HepG2 (cell line): ENCODE measurements at regions not wholly inside any gene's neighbourhood (a gene's known extent, or its start where the extent isn't known, plus 50 kb on each side); places are given as distances from the start of the nearest gene placed in this dataset.

Experiments
- ATAC-seq: fragments of 200-7000 bp; cut with Tn5 transposase; 3 replicates; pipeline ENCODE4 v1.9.1; 2020; ENCODE audit warnings: mild to moderate bottlenecking, moderate library complexity
- BruUV-seq: library from RNA; stranded (reverse); fragments of 400-500 nt; replicated peaks from 2 replicates; lab custom pipeline; 2021; lab: Mats Ljungman, UMichigan
- CTCF ChIA-PET: fragments of 300-600 bp; formaldehyde crosslinking; extraction: SDS; loops from one replicate; lab custom pipeline; 2021; ENCODE audit warnings: low total read pairs, inconsistent platforms, low intra/inter-chr PET ratio; lab: Yijun Ruan, JAX
- POLR2A ChIA-PET: fragments of 350-600 bp; sonication (Branson Sonifier 250); formaldehyde crosslinking; loops from one replicate; lab custom pipeline; 2020; ENCODE audit warnings: antibody characterized with exemption, inconsistent platforms; lab: Yijun Ruan, JAX
- DNase-seq: peaks from one replicate; pipeline ENCODE4 v3.0.0-alpha.2; 2015; ENCODE audit warnings: low spot score
- FAIRE-seq: peaks from 3 replicates; lab custom pipeline; 2011; peaks lifted over from hg19 to GRCh38; lab: Jason Lieb, UNC
- H2AFZ ChIP-seq: one replicate; pipeline ENCODE4 v1.6.1; 2011; ENCODE audit warnings: low read length, inconsistent platforms
- H3K27ac ChIP-seq: fragments of 300-600 bp; 3 replicates; pipeline ENCODE4 v1.8.0; 2011; ENCODE audit warnings: mixed run types, mild to moderate bottlenecking, mixed read lengths, low read length, inconsistent platforms; ENCODE audit not compliant: insufficient read depth; ENCODE audit errors: extremely low read length
- H3K27me3 ChIP-seq, 2 experiments: fragments of 200-600 bp in 1 of 2; 2 replicates in 1 of 2; 3 replicates in 1 of 2; pipeline versions ENCODE4 v1.6.0 to v1.8.0; 2011; ENCODE audit warnings: low read length in 2 of 2, mild to moderate bottlenecking in 2 of 2, moderate library complexity in 2 of 2, inconsistent platforms in 1 of 2; ENCODE audit not compliant: insufficient read depth in 2 of 2, control insufficient read depth in 1 of 2
- H3K36me3 ChIP-seq, 2 experiments: fragments of 200-600 bp in 1 of 2; replicated peaks in 1 of 2; 2 replicates in 1 of 2; 3 replicates in 1 of 2; pipeline versions ENCODE4 v1.5.1 to v1.8.0; 2011; ENCODE audit warnings: low read length in 2 of 2, inconsistent platforms in 1 of 2; ENCODE audit not compliant: insufficient read depth in 2 of 2, control insufficient read depth in 1 of 2
- H3K4me1 ChIP-seq: 2 replicates; pipeline ENCODE4 v1.5.1; 2012; ENCODE audit warnings: low read length, inconsistent platforms; ENCODE audit not compliant: insufficient read depth
- H3K4me2 ChIP-seq: 2 replicates; pipeline ENCODE4 v1.6.0; 2011; ENCODE audit warnings: low read depth, low read length, inconsistent platforms
- H3K4me3 ChIP-seq, 3 experiments: fragments of 200-600 bp in 1 of 3; sonication (generic), shearing (Covaris generic) in 1 of 3; replicated peaks in 1 of 3; 2 replicates each; pipeline ENCODE4 v1.5.1; 2011 to 2016; ENCODE audit warnings: low read length in 3 of 3, inconsistent platforms in 2 of 3, low read depth in 2 of 3, mild to moderate bottlenecking in 2 of 3, control low read depth in 1 of 3, mixed read lengths in 1 of 3; ENCODE audit not compliant: insufficient read depth in 1 of 3
- H3K79me2 ChIP-seq: one replicate; pipeline ENCODE4 v1.6.1; 2011; ENCODE audit warnings: low read length, inconsistent platforms; ENCODE audit not compliant: insufficient read depth
- H3K9ac ChIP-seq: 2 replicates; pipeline ENCODE4 v1.6.0; 2011; ENCODE audit warnings: mild to moderate bottlenecking, low read depth, low read length, inconsistent platforms; ENCODE audit not compliant: insufficient read depth
- H3K9me3 ChIP-seq: 2 replicates; pipeline ENCODE4 v1.5.1; 2012; ENCODE audit warnings: mild to moderate bottlenecking, low read length
- H4K20me1 ChIP-seq: 2 replicates; pipeline ENCODE4 v1.6.0; 2011; ENCODE audit warnings: inconsistent platforms, mild to moderate bottlenecking, low read length, moderate library complexity; ENCODE audit not compliant: insufficient read depth
- ATAD3A ChIP-seq: sonication (generic); formaldehyde crosslinking; IDR thresholded peaks from 2 replicates; pipeline ENCODE4 v1.4.0; 2020; ENCODE audit warnings: missing genetic modification reagents
- DR1 ChIP-seq: sonication (generic); formaldehyde crosslinking; IDR thresholded peaks from 2 replicates; pipeline ENCODE4 v1.8.0; 2021; ENCODE audit warnings: mild to moderate bottlenecking, missing genetic modification reagents, inconsistent platforms
- ESRRA ChIP-seq: sonication (generic); formaldehyde crosslinking; IDR thresholded peaks from 2 replicates; pipeline ENCODE4 v1.5.1; 2020; ENCODE audit warnings: mild to moderate bottlenecking, low read depth, missing genetic modification reagents
- RFX3 ChIP-seq: IDR thresholded peaks from 2 replicates; pipeline ENCODE4 v1.6.1; 2016; ENCODE audit warnings: missing biosample characterization, missing genetic modification reagents
- SCMH1 ChIP-seq: sonication (generic); formaldehyde crosslinking; IDR thresholded peaks from 2 replicates; pipeline ENCODE4 v1.9.0; 2021; ENCODE audit warnings: missing genetic modification reagents, mild to moderate bottlenecking, borderline replicate concordance
- SOX5 ChIP-seq: IDR thresholded peaks from 2 replicates; pipeline ENCODE4 v1.6.1; 2016; ENCODE audit warnings: borderline replicate concordance
- ZNF205 ChIP-seq: IDR thresholded peaks from 2 replicates; pipeline ENCODE4 v1.6.1; 2018; ENCODE audit warnings: missing biosample characterization, missing genetic modification reagents
- ZNF616 ChIP-seq: sonication (generic); formaldehyde crosslinking; IDR thresholded peaks from 2 replicates; pipeline ENCODE4 v1.5.0; 2020; ENCODE audit warnings: low read depth, mild to moderate bottlenecking, missing genetic modification reagents
- WGBS: methylation state at CpG from one replicate; pipeline ENCODE4 v1.1.6; 2017; ENCODE audit warnings: low lambda C conversion rate; 5-methylcytosine and 5-hydroxymethylcytosine counted together
- in situ Hi-C: cut with HindIII; loops from 2 replicates; pipeline ENCODE4 v1.10.0; 2017; ENCODE audit warnings: low pct_unique_long_range_greater_than_20kb; ENCODE audit not compliant: extremely low pct_ligation_motif_present
- intact Hi-C: fragments of 100-400 bp; cut with micrococcal nuclease; formaldehyde crosslinking; loops from one replicate; pipeline ENCODE4 v1.10.0; 2022; ENCODE audit not compliant: unreplicated experiment
- TF ChIP-seq, protein P1 (sequence below): sonication (generic); formaldehyde crosslinking; IDR thresholded peaks from 2 replicates; pipeline ENCODE4 v1.5.0; 2020; ENCODE audit warnings: missing genetic modification reagents
- TF ChIP-seq, protein P2 (sequence below): sonication (generic); formaldehyde crosslinking; conservative IDR thresholded peaks from 2 replicates; pipeline ENCODE4 v1.4.0; 2020; ENCODE audit warnings: mild to moderate bottlenecking, missing genetic modification reagents, moderate library complexity

DNA sequence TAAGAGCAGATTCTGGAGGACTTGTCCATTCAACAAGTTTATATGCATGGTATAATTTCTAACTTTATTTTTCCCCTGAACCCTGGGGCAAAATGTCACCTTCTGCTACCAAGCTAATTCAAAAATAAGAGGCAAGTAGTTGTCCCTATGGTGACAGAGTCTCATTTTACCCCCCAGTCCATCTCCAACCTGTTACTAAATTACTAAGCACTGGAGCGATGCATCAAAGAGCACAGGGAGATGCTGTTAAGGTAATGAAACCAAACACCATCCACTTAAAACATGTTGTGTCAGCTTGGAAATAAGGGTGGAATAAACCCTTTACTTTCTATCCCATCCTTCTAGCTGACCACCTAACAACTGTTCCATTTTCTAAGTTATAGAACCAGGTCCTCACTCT lies 417.4 kb upstream of the ATP11B start:
- no peaks in the 10 kb centered on the region for H3K9me3 ChIP-seq
- H3K4me3 ChIP-seq, result no peak overlapping the region
- CTCF ChIA-PET, result no interaction called here
- H3K9ac ChIP-seq, result no peak overlapping the region
- no peak overlapping the region for H3K4me2 ChIP-seq
- intact Hi-C loops (no loop called here), in situ Hi-C loops (no loop called here)
- H4K20me1 ChIP-seq, result no peaks in the 10 kb centered on the region
- H3K4me1 ChIP-seq, result no peaks in the 10 kb centered on the region
- POLR2A ChIA-PET, result no interaction called here
- no TSS peak for BruUV-seq
- WGBS, result 0% methylated on average over 1 of the region's 1 CpG
- H3K27me3 ChIP-seq, result no peaks in the 10 kb centered on the region
- no peak overlapping the region for H2AFZ ChIP-seq
- ATAC-seq (no peak), DNase-seq (no peak), FAIRE-seq (no peak)
- no peak overlapping the region for H3K27ac ChIP-seq
- TF ChIP-seq, protein P1, sequence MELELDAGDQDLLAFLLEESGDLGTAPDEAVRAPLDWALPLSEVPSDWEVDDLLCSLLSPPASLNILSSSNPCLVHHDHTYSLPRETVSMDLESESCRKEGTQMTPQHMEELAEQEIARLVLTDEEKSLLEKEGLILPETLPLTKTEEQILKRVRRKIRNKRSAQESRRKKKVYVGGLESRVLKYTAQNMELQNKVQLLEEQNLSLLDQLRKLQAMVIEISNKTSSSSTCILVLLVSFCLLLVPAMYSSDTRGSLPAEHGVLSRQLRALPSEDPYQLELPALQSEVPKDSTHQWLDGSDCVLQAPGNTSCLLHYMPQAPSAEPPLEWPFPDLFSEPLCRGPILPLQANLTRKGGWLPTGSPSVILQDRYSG (CRISPR knock-in tag), result no peak
- TF ChIP-seq ZNF205 (CRISPR knock-in tag) (no peak), RFX3 (CRISPR knock-in tag) (no peak), ESRRA (CRISPR knock-in tag) (no peak), DR1 (CRISPR knock-in tag) (no peak), SCMH1 (CRISPR knock-in tag) (no peak), SOX5 (CRISPR knock-in tag) (no peak), ATAD3A (CRISPR knock-in tag) (no peak), ZNF616 (CRISPR knock-in tag) (no peak)
- TF ChIP-seq, protein P2, sequence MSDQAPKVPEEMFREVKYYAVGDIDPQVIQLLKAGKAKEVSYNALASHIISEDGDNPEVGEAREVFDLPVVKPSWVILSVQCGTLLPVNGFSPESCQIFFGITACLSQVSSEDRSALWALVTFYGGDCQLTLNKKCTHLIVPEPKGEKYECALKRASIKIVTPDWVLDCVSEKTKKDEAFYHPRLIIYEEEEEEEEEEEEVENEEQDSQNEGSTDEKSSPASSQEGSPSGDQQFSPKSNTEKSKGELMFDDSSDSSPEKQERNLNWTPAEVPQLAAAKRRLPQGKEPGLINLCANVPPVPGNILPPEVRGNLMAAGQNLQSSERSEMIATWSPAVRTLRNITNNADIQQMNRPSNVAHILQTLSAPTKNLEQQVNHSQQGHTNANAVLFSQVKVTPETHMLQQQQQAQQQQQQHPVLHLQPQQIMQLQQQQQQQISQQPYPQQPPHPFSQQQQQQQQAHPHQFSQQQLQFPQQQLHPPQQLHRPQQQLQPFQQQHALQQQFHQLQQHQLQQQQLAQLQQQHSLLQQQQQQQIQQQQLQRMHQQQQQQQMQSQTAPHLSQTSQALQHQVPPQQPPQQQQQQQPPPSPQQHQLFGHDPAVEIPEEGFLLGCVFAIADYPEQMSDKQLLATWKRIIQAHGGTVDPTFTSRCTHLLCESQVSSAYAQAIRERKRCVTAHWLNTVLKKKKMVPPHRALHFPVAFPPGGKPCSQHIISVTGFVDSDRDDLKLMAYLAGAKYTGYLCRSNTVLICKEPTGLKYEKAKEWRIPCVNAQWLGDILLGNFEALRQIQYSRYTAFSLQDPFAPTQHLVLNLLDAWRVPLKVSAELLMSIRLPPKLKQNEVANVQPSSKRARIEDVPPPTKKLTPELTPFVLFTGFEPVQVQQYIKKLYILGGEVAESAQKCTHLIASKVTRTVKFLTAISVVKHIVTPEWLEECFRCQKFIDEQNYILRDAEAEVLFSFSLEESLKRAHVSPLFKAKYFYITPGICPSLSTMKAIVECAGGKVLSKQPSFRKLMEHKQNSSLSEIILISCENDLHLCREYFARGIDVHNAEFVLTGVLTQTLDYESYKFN (CRISPR knock-in tag), result no peak
- H3K79me2 ChIP-seq, result no peaks in the 10 kb centered on the region
- H3K36me3 ChIP-seq, result no peaks in the 10 kb centered on the region
